ENCODE measurements at regions not wholly inside any gene's neighbourhood (a gene's known extent, or its start where the extent isn't known, plus 50 kb on each side); places are given as distances from the start of the nearest gene placed in this dataset.

DNA sequence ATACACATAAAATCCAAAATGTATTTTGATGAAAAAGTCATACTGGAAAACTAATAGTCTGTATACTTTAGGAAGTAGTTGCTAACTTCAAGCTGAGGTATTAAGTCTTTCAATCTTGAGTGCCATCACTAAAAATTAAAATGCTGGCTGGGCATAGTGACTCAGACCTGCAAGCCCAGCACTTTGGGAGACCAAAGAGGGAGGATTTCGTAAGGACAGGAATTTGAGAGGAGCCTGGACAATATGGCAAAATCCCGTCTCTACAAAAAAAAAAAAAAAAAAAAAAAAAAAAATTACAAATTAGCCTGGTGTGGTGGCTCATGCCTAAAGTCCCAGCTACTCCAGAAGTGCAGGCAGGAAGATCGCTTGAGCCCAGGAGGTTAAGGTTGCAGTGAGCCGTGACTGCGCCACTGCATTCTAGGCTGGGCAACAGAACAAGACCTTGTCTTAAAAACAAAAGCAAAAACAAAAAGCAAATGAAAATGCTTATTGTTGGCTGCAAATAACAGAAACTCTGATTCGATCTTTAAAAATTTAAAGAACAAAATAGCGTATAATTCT is 1994.2 kb upstream of the PCDH20 start:
- Mint-ChIP-seq H3K9me3 (peaks cover 3% of the 10 kb centered on the region), H3K36me3 (ENCODE audit: low read depth) (no peaks in the 10 kb centered on the region), H3K4me3 (no peak overlapping the region), H3K4me1 (ENCODE audit: low read depth) (no peaks in the 10 kb centered on the region), H3K27me3 (ENCODE audit: insufficient read depth) (no peaks in the 10 kb centered on the region), H3K27ac (no peak overlapping the region)
- intact Hi-C loops (cut with micrococcal nuclease), result no loop called here
- DNase-seq (ENCODE audit: low spot score), result no peak

DNA sequence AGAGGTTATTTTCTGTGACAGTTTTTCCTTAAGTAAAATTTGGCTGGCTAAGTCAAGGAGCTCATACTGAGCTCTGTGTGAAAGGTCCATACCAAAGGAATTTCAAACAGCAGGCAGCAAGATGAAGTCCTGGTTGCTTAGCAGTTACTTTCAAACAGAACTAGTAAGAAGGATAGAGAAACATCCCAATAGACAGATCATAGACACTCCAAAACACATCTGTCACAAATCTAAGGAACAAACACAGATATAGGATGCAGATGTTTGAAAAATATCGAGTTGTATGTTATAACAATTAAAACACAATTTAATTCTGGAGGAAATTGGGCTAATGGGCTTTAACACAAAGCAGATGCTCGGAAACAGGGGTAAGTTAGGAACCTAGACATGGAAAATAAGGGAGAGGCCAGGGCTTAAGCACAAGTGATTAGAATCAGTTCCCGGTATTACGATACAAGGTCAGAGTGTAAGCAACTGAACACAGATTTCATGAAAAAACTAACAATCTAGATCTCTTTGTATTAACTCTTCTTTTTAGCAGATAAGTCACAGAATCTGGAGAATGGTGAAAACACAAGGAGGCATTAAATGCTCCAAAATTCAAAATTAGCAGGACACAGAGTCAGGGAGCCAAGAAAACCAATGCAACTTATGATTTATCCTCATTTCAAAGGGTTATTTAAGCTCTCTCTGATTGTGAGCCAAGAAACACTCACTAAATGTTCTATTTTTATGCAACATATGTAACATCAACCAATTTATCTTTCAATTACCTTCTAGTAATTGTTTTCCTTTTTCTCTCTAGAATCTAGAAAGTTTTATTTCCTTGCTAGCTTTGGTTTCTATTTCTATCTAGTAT is 1992.9 kb upstream of the PCDH20 start:
- H3K9me3 Mint-ChIP-seq, result peaks cover 7% of the 10 kb centered on the region
- H3K27ac Mint-ChIP-seq, result no peak overlapping the region
- no peaks in the 10 kb centered on the region for H3K27me3 Mint-ChIP-seq (ENCODE audit: insufficient read depth)
- no peak overlapping the region for H3K4me3 Mint-ChIP-seq
- no peaks in the 10 kb centered on the region for H3K4me1 Mint-ChIP-seq (ENCODE audit: low read depth)
- intact Hi-C loops (cut with micrococcal nuclease), result no loop called here
- no peaks in the 10 kb centered on the region for H3K36me3 Mint-ChIP-seq (ENCODE audit: low read depth)
- no peak for DNase-seq (ENCODE audit: low spot score)

DNA sequence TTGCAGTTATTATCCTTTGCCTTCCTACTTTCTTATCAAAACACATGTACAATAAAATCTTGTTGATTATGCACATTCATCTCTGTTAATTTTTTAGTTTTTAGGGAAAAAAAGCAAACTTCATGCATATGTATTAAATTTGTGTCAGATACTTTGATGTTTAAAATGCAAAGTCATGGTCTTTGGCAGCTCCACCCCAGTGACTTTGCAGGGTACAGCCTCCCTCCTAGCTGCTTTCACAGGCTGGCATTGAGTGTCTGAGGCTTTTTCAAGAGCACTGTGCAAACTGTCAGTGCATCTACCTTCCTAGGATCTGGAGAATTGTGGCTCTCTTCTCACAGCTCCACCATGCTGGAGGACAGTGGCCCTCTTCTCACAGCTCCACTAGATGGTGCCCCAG is 1988.1 kb upstream of the PCDH20 start:
- no peaks in the 10 kb centered on the region for H3K27me3 Mint-ChIP-seq (ENCODE audit: insufficient read depth)
- no peak for DNase-seq (ENCODE audit: low spot score)
- no peak overlapping the region for H3K27ac Mint-ChIP-seq
- peaks cover 10% of the 10 kb centered on the region for H3K9me3 Mint-ChIP-seq
- H3K4me1 Mint-ChIP-seq (ENCODE audit: low read depth), result no peaks in the 10 kb centered on the region
- H3K36me3 Mint-ChIP-seq (ENCODE audit: low read depth), result no peaks in the 10 kb centered on the region
- H3K4me3 Mint-ChIP-seq, result no peak overlapping the region
- intact Hi-C loops (cut with micrococcal nuclease), result no loop called here

DNA sequence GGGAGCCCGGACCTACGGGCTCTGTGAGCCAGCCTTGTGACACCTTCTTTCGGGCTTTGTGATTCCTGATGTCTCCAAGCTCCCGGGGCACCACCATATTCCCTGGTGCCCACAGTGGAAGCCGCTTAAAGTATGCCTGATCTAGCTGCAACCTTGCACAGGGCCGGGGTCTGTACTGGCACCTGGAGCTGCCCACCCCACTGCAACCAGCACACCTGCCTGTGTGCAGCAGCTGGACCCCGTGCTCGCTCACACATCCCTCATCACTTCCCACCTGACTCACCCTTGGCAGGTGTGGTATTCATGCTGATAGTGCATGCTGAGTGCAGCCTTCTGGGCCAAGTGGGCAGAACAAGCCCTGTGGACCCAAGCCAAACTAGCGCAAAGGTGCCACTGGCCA is 1981.1 kb upstream of the PCDH20 start:
- no peak for DNase-seq (ENCODE audit: low spot score)
- H3K4me1 Mint-ChIP-seq (ENCODE audit: low read depth), result no peaks in the 10 kb centered on the region
- no peaks in the 10 kb centered on the region for H3K27me3 Mint-ChIP-seq (ENCODE audit: insufficient read depth)
- H3K36me3 Mint-ChIP-seq (ENCODE audit: low read depth), result no peaks in the 10 kb centered on the region
- intact Hi-C loops (cut with micrococcal nuclease), result no loop called here
- no peak overlapping the region for H3K27ac Mint-ChIP-seq
- no peak overlapping the region for H3K4me3 Mint-ChIP-seq
- H3K9me3 Mint-ChIP-seq, result peaks cover under 1% of the 10 kb centered on the region

DNA sequence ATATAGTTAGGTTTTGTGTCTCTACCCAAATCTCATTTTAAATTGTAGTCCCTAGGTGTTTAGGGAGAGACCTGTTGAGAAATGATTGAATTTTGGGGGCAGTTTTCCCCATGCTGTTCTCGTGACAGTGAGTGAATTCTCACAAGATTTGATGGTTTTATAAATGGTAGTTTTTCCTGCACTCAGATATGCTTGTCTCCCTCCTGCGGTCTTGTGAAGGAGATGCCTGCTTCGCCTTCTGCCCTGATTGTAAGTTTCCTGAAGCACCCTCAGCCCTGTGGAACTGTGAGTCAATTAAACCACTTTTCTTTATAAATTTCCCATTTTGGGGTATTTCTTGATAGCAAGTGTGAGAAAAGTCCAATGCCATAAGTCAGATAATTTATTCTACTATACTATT is 1977.5 kb upstream of the PCDH20 start:
- H3K4me1 Mint-ChIP-seq (ENCODE audit: low read depth), result no peaks in the 10 kb centered on the region
- intact Hi-C loops (cut with micrococcal nuclease), result no loop called here
- no peaks in the 10 kb centered on the region for H3K36me3 Mint-ChIP-seq (ENCODE audit: low read depth)
- H3K4me3 Mint-ChIP-seq, result no peak overlapping the region
- peaks cover 5% of the 10 kb centered on the region for H3K9me3 Mint-ChIP-seq
- no peak overlapping the region for H3K27ac Mint-ChIP-seq
- H3K27me3 Mint-ChIP-seq (ENCODE audit: insufficient read depth), result no peaks in the 10 kb centered on the region
- no peak for DNase-seq (ENCODE audit: low spot score)

DNA sequence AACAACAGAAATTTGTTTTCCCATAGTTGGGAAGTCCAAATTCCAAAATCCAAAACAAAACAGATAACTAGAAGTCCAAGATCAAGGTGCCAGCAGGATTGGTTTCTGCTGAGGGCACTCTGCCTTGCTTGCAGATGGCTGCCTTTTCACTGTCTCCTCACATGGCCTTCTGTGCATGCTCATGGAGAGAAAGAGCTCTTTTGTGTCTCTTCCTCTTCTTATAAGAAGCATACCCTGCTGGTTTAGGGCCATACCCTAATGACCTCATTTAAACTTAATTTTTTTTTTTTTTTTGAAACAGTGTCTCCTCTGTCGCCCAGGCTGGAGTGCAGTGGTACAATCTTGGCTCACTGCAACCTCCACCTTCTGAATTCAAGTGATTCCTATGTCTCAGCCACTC is 1974.1 kb upstream of the PCDH20 start:
- intact Hi-C loops (cut with micrococcal nuclease), result no loop called here
- Mint-ChIP-seq H3K9me3 (peaks cover 11% of the 10 kb centered on the region), H3K27me3 (ENCODE audit: insufficient read depth) (no peaks in the 10 kb centered on the region), H3K4me3 (no peak overlapping the region), H3K27ac (no peak overlapping the region), H3K36me3 (ENCODE audit: low read depth) (no peaks in the 10 kb centered on the region), H3K4me1 (ENCODE audit: low read depth) (no peaks in the 10 kb centered on the region)
- no peak for DNase-seq (ENCODE audit: low spot score)

DNA sequence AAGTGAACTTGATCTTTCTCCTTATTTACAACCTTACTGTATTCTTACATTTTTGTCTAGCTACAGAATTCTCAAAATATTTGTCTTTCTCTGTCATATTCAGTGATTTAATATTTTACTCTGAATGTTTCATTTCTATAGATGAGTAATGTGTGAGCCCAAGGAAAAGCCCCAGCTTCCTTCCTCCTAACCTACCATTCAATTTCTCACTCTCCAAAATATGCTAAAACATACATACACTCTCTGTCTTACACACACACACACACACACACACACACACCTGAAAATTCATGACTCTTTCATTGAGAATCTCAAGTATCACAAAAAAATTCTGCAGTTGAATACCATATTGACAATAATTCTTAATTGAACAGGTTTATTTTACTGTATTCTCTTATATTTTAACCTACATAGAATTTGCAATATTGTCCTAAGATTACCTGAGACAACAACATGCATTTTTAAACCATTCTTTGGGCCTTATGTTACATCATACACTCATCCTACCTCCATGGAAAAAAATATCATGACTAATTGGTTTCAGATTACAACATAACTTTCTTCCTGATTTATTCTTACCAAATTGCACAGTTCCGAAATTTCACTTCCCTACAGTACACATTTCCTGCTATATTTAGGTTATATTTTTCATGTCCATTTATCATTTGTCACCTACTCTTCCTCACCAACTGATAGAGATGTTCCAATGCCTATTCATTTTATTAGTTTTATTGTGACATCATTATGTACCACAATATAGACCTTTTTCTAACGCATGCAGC is 1965.6 kb upstream of the PCDH20 start:
- intact Hi-C loops (cut with micrococcal nuclease), result no loop called here
- Mint-ChIP-seq H3K4me3 (no peak overlapping the region), H3K27ac (no peak overlapping the region), H3K27me3 (ENCODE audit: insufficient read depth) (no peaks in the 10 kb centered on the region), H3K4me1 (ENCODE audit: low read depth) (no peaks in the 10 kb centered on the region), H3K9me3 (peaks cover 9% of the 10 kb centered on the region), H3K36me3 (ENCODE audit: low read depth) (no peaks in the 10 kb centered on the region)
- no peak for DNase-seq (ENCODE audit: low spot score)

DNA sequence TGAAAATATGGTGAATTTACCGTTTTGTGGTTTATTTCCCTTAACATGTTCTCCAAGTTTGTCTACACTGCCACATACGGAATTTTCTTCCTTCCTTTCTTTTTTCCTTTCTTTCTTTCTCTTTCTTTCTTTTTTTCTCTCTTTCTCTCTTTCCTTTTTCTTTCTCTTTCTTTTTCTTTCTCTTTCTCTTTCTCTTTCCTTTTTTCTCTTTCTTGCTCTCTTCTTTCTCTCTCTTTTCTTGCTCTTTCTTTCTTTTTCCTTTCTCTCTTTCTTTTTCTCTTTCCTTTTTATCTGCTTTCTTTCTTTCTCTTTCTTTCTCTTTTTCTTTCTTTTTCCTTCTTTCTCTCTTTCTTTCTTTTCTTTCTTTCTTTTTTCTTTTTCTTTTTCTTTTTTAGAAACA is 1962.3 kb upstream of the PCDH20 start:
- no peak overlapping the region for H3K27ac Mint-ChIP-seq
- intact Hi-C loops (cut with micrococcal nuclease), result no loop called here
- no peaks in the 10 kb centered on the region for H3K27me3 Mint-ChIP-seq (ENCODE audit: insufficient read depth)
- H3K4me3 Mint-ChIP-seq, result no peak overlapping the region
- no peaks in the 10 kb centered on the region for H3K36me3 Mint-ChIP-seq (ENCODE audit: low read depth)
- no peak for DNase-seq (ENCODE audit: low spot score)
- H3K9me3 Mint-ChIP-seq, result peaks cover 7% of the 10 kb centered on the region
- H3K4me1 Mint-ChIP-seq (ENCODE audit: low read depth), result no peaks in the 10 kb centered on the region

DNA sequence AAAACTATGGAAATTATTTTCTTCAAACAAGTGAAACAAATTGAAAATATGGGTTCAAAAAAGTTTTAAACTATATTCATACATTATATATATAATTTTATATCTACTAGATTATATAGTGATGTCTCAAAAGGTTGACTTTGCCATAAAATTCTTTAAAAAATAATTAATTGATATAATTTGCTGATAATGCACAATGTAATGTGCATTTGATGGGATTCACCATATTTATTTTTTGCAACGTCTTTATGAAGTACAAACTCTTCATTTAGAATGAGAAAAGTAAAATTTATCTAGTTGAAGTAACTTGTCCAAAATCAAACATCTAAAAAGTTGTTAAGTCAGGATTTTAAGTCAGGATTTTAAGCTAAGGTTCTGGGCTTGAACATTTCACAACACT is 1954.5 kb upstream of the PCDH20 start:
- H3K27me3 Mint-ChIP-seq (ENCODE audit: insufficient read depth), result no peaks in the 10 kb centered on the region
- DNase-seq (ENCODE audit: low spot score), result no peak
- H3K9me3 Mint-ChIP-seq, result peaks cover 4% of the 10 kb centered on the region
- no peaks in the 10 kb centered on the region for H3K36me3 Mint-ChIP-seq (ENCODE audit: low read depth)
- H3K4me3 Mint-ChIP-seq, result no peak overlapping the region
- H3K4me1 Mint-ChIP-seq (ENCODE audit: low read depth), result no peaks in the 10 kb centered on the region
- no peak overlapping the region for H3K27ac Mint-ChIP-seq
- intact Hi-C loops (cut with micrococcal nuclease), result no loop called here

DNA sequence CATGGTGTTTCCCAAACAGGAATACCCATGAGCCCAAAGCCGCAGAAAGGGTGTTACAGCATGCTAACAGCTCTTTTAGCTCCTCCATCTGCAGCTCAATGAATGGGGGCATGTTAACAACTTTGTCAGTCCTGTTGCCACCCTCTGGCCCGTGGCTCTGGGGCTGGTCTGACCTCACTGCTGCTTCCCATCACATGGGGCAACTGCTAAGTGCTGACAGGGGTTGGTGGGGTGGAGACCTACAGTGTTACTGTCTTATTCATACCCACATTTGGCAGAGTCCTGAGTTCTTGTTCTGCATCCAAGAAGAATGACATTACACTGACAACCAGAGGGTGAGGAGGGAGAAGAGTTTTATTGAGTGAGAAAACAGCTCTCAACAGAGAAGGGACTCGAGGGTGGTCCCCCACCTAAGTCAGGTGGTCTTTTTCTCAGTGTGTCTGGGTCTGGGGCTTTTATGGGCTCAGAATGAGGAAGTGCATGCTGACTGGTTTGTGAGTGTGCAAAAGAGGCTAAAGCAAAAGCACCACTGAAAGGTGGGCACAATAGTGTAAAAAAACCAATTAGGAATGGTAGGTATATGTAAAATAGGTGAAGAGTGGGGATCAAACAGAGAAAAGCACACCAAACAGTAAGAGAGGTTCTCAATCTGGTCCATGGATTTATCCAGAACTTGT is 1952.0 kb upstream of the PCDH20 start:
- no peak overlapping the region for H3K4me3 Mint-ChIP-seq
- intact Hi-C loops (cut with micrococcal nuclease), result no loop called here
- H3K27me3 Mint-ChIP-seq (ENCODE audit: insufficient read depth), result no peaks in the 10 kb centered on the region
- H3K36me3 Mint-ChIP-seq (ENCODE audit: low read depth), result no peaks in the 10 kb centered on the region
- H3K27ac Mint-ChIP-seq, result no peak overlapping the region
- no peak for DNase-seq (ENCODE audit: low spot score)
- no peaks in the 10 kb centered on the region for H3K9me3 Mint-ChIP-seq
- H3K4me1 Mint-ChIP-seq (ENCODE audit: low read depth), result no peaks in the 10 kb centered on the region

DNA sequence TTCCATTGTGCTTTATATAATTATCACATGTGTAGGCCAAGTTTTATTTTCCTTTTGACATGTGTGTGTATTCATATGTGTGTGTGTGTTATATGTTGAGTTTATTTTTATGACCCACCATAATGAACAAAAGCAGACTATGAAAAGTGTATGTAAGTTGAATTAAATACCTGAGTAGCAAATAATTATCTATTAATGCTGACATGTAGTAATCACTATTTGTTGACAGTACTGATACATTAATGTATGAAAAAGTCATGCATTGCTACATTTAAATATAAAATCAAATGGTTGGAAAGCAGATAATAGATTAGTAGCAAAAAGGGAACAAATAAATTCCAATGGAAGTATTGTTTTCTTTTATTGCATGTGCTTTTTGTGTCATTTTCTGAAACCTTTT is 1948.5 kb upstream of the PCDH20 start:
- no peak for DNase-seq (ENCODE audit: low spot score)
- Mint-ChIP-seq H3K4me3 (no peak overlapping the region), H3K4me1 (ENCODE audit: low read depth) (no peaks in the 10 kb centered on the region), H3K36me3 (ENCODE audit: low read depth) (no peaks in the 10 kb centered on the region), H3K27ac (no peak overlapping the region), H3K27me3 (ENCODE audit: insufficient read depth) (no peaks in the 10 kb centered on the region), H3K9me3 (no peaks in the 10 kb centered on the region)
- intact Hi-C loops (cut with micrococcal nuclease), result no loop called here

DNA sequence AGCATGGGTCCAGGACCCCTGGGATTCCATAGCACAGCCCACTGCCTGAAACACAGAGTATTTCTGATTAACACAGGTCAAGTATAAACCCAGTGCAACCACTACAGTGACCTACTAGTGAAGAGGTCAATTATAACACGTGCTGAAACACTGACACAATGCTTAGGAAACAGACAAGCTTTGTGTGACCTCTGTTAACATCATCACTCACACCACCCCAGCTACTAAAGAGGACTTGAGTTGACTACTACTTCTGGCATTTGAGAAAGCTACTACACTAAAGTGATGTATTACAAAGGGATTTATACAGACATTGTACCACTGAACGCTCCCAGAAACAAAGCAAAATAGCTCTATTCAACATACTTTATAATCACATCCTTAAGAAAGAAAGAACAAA is 1935.9 kb upstream of the PCDH20 start:
- intact Hi-C loops (cut with micrococcal nuclease), result no loop called here
- Mint-ChIP-seq H3K4me3 (no peak overlapping the region), H3K27ac (no peak overlapping the region), H3K4me1 (ENCODE audit: low read depth) (no peaks in the 10 kb centered on the region), H3K36me3 (ENCODE audit: low read depth) (no peaks in the 10 kb centered on the region), H3K27me3 (ENCODE audit: insufficient read depth) (no peaks in the 10 kb centered on the region), H3K9me3 (peaks cover 11% of the 10 kb centered on the region)
- no peak for DNase-seq (ENCODE audit: low spot score)

DNA sequence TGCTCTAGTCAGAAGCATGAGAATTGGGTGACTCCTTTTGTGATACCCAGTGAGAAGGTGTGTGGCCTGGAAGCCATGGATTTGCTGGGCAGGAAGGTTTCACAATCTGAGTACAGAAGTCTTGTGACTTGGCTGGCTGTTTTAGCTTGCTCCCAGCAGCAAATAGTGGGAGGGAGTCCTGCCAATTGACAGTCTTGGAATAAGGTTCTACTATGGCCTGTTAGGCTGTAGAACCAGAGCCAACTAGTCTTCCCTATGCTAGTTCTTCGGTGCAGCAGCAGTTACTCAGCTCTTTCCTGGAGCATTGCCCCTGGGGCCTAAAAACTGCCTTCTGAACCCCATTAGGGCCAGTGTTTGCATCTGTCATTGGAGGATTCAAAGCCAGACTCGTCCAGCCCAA is 1935.4 kb upstream of the PCDH20 start:
- no peak for DNase-seq (ENCODE audit: low spot score)
- Mint-ChIP-seq H3K27ac (no peak overlapping the region), H3K9me3 (peaks cover 11% of the 10 kb centered on the region), H3K4me1 (ENCODE audit: low read depth) (no peaks in the 10 kb centered on the region), H3K27me3 (ENCODE audit: insufficient read depth) (no peaks in the 10 kb centered on the region), H3K36me3 (ENCODE audit: low read depth) (no peaks in the 10 kb centered on the region), H3K4me3 (no peak overlapping the region)
- intact Hi-C loops (cut with micrococcal nuclease), result no loop called here

Data from activated T-helper 1 cell treated with anti-CD3 and anti-CD28 coated beads, Interleukin-12 subunit alpha, Interleukin-12 subunit beta, Interleukin-2, Interleukin-4 antibody, amounts not matched to agents 30 ng/mL and 10 ng/mL and 1 ng/mL, durations not matched to agents 14 hours and 24 hours and 36 hours (primary cell).